HEK293 (cell line): ENCODE measurements at regions not wholly inside any gene's neighbourhood (a gene's known extent, or its start where the extent isn't known, plus 50 kb on each side); places are given as distances from the start of the nearest gene placed in this dataset.
A peak's percentile ranks its signal among the peaks of the same experiment; 100 is the strongest.

Experiments
- CTCF ChIA-PET: fragments of 350-600 bp; formaldehyde crosslinking; extraction: SDS; loops from one replicate; lab custom pipeline; 2021; ENCODE audit warnings: antibody characterized with exemption; lab: Yijun Ruan, JAX
- POLR2A ChIA-PET: fragments of 300-600 bp; formaldehyde crosslinking; extraction: SDS; loops from one replicate; lab custom pipeline; 2020; ENCODE audit warnings: antibody characterized with exemption, inconsistent platforms; lab: Yijun Ruan, JAX
- H3K27ac ChIP-seq: fragments of 200-500 bp; sonication (Bioruptor generic); 2 replicates; pipeline ENCODE4 v1.5.1; 2014; ENCODE audit warnings: low read depth, low read length, control low read depth, inconsistent platforms; ENCODE audit errors: extremely low read depth
- H3K36me3 ChIP-seq, 2 experiments: fragments of 200-500 bp in 1 of 2; sonication (Bioruptor generic) in 1 of 2; 1 replicate in 1 of 2; 2 replicates in 1 of 2; pipeline ENCODE4 v1.5.1; 2014 to 2017; ENCODE audit warnings: inconsistent platforms in 2 of 2, low read length in 2 of 2; ENCODE audit not compliant: control insufficient read depth in 2 of 2, insufficient read depth in 1 of 2
- H3K4me1 ChIP-seq: fragments of 200-500 bp; sonication (Bioruptor generic); 2 replicates; pipeline ENCODE4 v1.5.1; 2014; ENCODE audit warnings: mild to moderate bottlenecking, low read length, inconsistent platforms; ENCODE audit not compliant: control insufficient read depth, insufficient read depth
- H3K4me3 ChIP-seq: 2 replicates; pipeline ENCODE4 v1.5.1; 2011; ENCODE audit warnings: low read depth, mild to moderate bottlenecking, control low read depth, low read length, moderate library complexity
- H3K9me3 ChIP-seq: fragments of 200-500 bp; sonication (Bioruptor generic); 2 replicates; pipeline ENCODE4 v1.5.1; 2014; ENCODE audit warnings: low read depth, low read length, inconsistent platforms; ENCODE audit not compliant: control insufficient read depth, insufficient read depth
- GLI4 ChIP-seq: fragments of 450-650 bp; formaldehyde crosslinking; IDR thresholded peaks from 2 replicates; pipeline ENCODE4 v1.5.1; 2016; ENCODE audit warnings: missing biosample characterization, missing genetic modification characterization
- GLIS1 ChIP-seq: fragments of 450-650 bp; formaldehyde crosslinking; IDR thresholded peaks from 2 replicates; pipeline ENCODE4 v1.5.1; 2016; ENCODE audit warnings: missing biosample characterization, missing genetic modification characterization
- KLF8 ChIP-seq: fragments of 450-650 bp; formaldehyde crosslinking; IDR thresholded peaks from 2 replicates; pipeline ENCODE4 v1.5.1; 2016; ENCODE audit warnings: missing biosample characterization, missing genetic modification characterization
- MZF1 ChIP-seq: fragments of 450-650 bp; formaldehyde crosslinking; IDR thresholded peaks from 2 replicates; pipeline ENCODE4 v1.5.1; 2017; ENCODE audit warnings: missing biosample characterization, missing genetic modification characterization, borderline replicate concordance
- WT1 ChIP-seq: fragments of 450-650 bp; formaldehyde crosslinking; IDR thresholded peaks from 2 replicates; pipeline ENCODE4 v1.5.1; 2016; ENCODE audit warnings: missing biosample characterization, missing genetic modification characterization
- ZBTB20 ChIP-seq: fragments of 450-650 bp; formaldehyde crosslinking; IDR thresholded peaks from 2 replicates; pipeline ENCODE4 v1.5.1; 2016; ENCODE audit warnings: missing biosample characterization, missing genetic modification characterization
- ZBTB48 ChIP-seq: fragments of 450-650 bp; formaldehyde crosslinking; IDR thresholded peaks from 2 replicates; pipeline ENCODE4 v1.5.1; 2016; ENCODE audit warnings: missing biosample characterization, missing genetic modification characterization
- ZFHX2 ChIP-seq: fragments of 450-650 bp; formaldehyde crosslinking; conservative IDR thresholded peaks from 2 replicates; pipeline ENCODE4 v1.5.1; 2016; ENCODE audit warnings: missing biosample characterization, missing genetic modification characterization
- ZFP37 ChIP-seq: fragments of 450-650 bp; formaldehyde crosslinking; IDR thresholded peaks from 2 replicates; pipeline ENCODE4 v1.5.1; 2016; ENCODE audit warnings: missing biosample characterization, missing genetic modification characterization
- ZFP69B ChIP-seq: fragments of 450-650 bp; formaldehyde crosslinking; IDR thresholded peaks from 2 replicates; pipeline ENCODE4 v1.5.1; 2016; ENCODE audit warnings: missing biosample characterization, missing genetic modification characterization
- ZIC2 ChIP-seq: fragments of 450-650 bp; formaldehyde crosslinking; IDR thresholded peaks from 2 replicates; pipeline ENCODE4 v1.5.1; 2016; ENCODE audit warnings: missing biosample characterization, missing genetic modification characterization
- ZNF16 ChIP-seq: fragments of 450-650 bp; formaldehyde crosslinking; IDR thresholded peaks from 2 replicates; pipeline ENCODE4 v1.5.1; 2016; ENCODE audit warnings: low read depth, missing biosample characterization, missing genetic modification characterization
- ZNF214 ChIP-seq: fragments of 450-650 bp; formaldehyde crosslinking; IDR thresholded peaks from 2 replicates; pipeline ENCODE4 v1.5.1; 2017; ENCODE audit warnings: missing biosample characterization, mild to moderate bottlenecking, missing genetic modification characterization, borderline replicate concordance
- ZNF239 ChIP-seq: fragments of 450-650 bp; formaldehyde crosslinking; IDR thresholded peaks from 2 replicates; pipeline ENCODE4 v1.5.1; 2016; ENCODE audit warnings: missing biosample characterization, missing genetic modification characterization
- ZNF311 ChIP-seq: fragments of 450-650 bp; formaldehyde crosslinking; IDR thresholded peaks from 2 replicates; pipeline ENCODE4 v1.5.1; 2017; ENCODE audit warnings: missing biosample characterization, missing genetic modification characterization, borderline replicate concordance
- ZNF473 ChIP-seq: fragments of 450-650 bp; formaldehyde crosslinking; IDR thresholded peaks from 2 replicates; pipeline ENCODE4 v1.5.1; 2017; ENCODE audit warnings: missing biosample characterization, missing genetic modification characterization
- ZNF571 ChIP-seq: fragments of 450-650 bp; formaldehyde crosslinking; IDR thresholded peaks from 2 replicates; pipeline ENCODE4 v1.5.0; 2017; ENCODE audit warnings: missing biosample characterization, missing genetic modification characterization
- ZNF626 ChIP-seq: fragments of 450-650 bp; sonication (Bioruptor Pico); formaldehyde crosslinking; IDR thresholded peaks from 2 replicates; pipeline ENCODE4 v1.5.1; 2018; ENCODE audit warnings: missing biosample characterization, missing genetic modification characterization, inconsistent platforms
- ZNF747 ChIP-seq: fragments of 450-650 bp; formaldehyde crosslinking; IDR thresholded peaks from 2 replicates; pipeline ENCODE4 v1.5.1; 2016; ENCODE audit warnings: missing biosample characterization, missing genetic modification characterization
- ZNF785 ChIP-seq: fragments of 450-650 bp; formaldehyde crosslinking; IDR thresholded peaks from 2 replicates; pipeline ENCODE4 v1.5.1; 2016; ENCODE audit warnings: missing biosample characterization, missing genetic modification characterization
- ZNF792 ChIP-seq: fragments of 450-650 bp; formaldehyde crosslinking; IDR thresholded peaks from 2 replicates; pipeline ENCODE4 v1.5.1; 2016; ENCODE audit warnings: missing biosample characterization, missing genetic modification characterization
- TF ChIP-seq, protein P1 (sequence below): fragments of 450-650 bp; formaldehyde crosslinking; IDR thresholded peaks from 2 replicates; pipeline ENCODE4 v1.5.1; 2016; ENCODE audit warnings: missing biosample characterization, missing genetic modification characterization, low read depth
- TF ChIP-seq, protein P2 (sequence below): fragments of 450-650 bp; formaldehyde crosslinking; IDR thresholded peaks from 2 replicates; pipeline ENCODE4 v1.5.1; 2016; ENCODE audit warnings: missing biosample characterization, missing genetic modification characterization
- TF ChIP-seq, protein P3 (sequence below): fragments of 450-650 bp; formaldehyde crosslinking; IDR thresholded peaks from 2 replicates; pipeline ENCODE4 v1.5.1; 2016; ENCODE audit warnings: missing biosample characterization, missing genetic modification characterization
- TF ChIP-seq, protein P4 (sequence below): fragments of 450-650 bp; formaldehyde crosslinking; IDR thresholded peaks from 2 replicates; pipeline ENCODE4 v1.5.1; 2016; ENCODE audit warnings: missing biosample characterization, missing genetic modification characterization, borderline replicate concordance

DNA sequence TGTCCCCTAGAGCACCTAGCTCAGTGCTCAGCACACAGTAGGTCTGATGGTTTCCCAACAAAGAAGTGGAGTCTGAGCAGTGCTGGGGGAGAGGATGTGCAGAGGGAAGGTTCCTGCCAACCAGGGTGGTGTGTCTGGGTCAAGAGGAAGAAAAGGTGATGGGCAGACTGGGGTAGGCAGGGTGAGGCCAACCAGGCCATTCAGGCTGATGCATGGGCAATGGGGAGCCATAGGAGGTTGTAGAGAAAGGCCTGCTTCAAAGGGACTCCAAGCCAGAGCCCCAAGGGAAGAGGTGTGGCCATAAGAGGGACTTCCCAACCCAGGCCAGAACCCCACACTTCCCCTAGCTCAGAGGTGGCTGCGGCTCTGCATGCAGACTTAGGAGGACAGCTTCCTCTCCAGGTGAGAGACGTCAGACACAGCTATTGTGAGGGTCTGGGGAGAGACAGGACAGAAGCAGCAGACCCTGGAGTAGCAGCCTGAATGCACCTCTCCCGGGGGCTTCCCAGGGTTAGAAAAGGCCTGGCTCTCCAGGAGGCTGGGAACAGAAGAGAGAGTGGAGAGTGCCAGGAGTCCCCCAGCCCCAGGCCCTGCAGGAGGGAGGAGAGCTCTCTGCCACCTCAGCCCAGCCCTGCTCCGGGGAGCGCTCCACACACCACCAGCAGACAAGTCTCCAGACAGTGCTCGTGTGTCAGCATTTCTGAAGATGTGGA is 87.4 kb upstream of the ZMIZ1 start:
- Histone ChIP-seq H3K9me3 (no peaks in the 10 kb centered on the region), H3K4me1 (no peaks in the 10 kb centered on the region), H3K27ac (no peak overlapping the region), H3K36me3 (no peaks in the 10 kb centered on the region), H3K4me3 (no peak overlapping the region)
- ChIA-PET CTCF (no interaction called here), POLR2A (no interaction called here)
- TF ChIP-seq ZNF473 (tag by site-specific recombination) (no peak), GLI4 (tag by site-specific recombination) (no peak), ZNF16 (tag by site-specific recombination) (peak; percentile 72; the same call in 1 of the 2 replicates), ZFP69B (no peak), ZBTB48 (tag by site-specific recombination) (no peak), ZBTB20 (tag by site-specific recombination) (no peak), ZNF571 (tag by site-specific recombination) (no peak), KLF8 (no peak), ZNF214 (tag by site-specific recombination) (no peak), ZNF626 (tag by site-specific recombination) (no peak), GLIS1 (tag by site-specific recombination) (0 out of 2 replicates have a peak, but pooled peaks have one; percentile 5)
- TF ChIP-seq, protein P1, sequence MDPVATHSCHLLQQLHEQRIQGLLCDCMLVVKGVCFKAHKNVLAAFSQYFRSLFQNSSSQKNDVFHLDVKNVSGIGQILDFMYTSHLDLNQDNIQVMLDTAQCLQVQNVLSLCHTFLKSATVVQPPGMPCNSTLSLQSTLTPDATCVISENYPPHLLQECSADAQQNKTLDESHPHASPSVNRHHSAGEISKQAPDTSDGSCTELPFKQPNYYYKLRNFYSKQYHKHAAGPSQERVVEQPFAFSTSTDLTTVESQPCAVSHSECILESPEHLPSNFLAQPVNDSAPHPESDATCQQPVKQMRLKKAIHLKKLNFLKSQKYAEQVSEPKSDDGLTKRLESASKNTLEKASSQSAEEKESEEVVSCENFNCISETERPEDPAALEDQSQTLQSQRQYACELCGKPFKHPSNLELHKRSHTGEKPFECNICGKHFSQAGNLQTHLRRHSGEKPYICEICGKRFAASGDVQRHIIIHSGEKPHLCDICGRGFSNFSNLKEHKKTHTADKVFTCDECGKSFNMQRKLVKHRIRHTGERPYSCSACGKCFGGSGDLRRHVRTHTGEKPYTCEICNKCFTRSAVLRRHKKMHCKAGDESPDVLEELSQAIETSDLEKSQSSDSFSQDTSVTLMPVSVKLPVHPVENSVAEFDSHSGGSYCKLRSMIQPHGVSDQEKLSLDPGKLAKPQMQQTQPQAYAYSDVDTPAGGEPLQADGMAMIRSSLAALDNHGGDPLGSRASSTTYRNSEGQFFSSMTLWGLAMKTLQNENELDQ (tag by site-specific recombination), result no peak

DNA sequence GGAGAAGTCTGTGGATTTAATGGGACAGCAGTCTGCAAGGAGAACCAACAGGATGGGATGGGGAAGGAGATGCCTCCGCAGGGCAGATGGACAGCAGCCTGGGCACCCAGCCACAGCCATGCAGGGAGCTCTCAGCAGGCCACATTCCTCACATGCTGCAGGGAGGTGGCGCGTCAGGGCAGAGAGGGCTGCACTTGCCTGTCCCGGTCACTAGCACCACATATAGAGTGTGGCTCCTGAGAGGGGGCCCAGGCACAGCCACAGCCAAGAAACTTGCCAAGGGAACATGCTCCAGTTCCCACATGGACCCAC is 86.8 kb upstream of the ZMIZ1 start:
- Histone ChIP-seq H3K9me3 (no peaks in the 10 kb centered on the region), H3K4me3 (no peak overlapping the region), H3K27ac (no peak overlapping the region), H3K36me3 (no peaks in the 10 kb centered on the region), H3K4me1 (no peaks in the 10 kb centered on the region)
- CTCF ChIA-PET, result no interaction called here
- TF ChIP-seq, protein P2, sequence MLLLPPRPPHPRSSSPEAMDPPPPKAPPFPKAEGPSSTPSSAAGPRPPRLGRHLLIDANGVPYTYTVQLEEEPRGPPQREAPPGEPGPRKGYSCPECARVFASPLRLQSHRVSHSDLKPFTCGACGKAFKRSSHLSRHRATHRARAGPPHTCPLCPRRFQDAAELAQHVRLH (tag by site-specific recombination), result no peak
- no peak for TF ChIP-seq WT1 (tag by site-specific recombination)
- no peak for TF ChIP-seq MZF1
- peak; percentile 77 for TF ChIP-seq ZIC2 (tag by site-specific recombination)
- POLR2A ChIA-PET, result no interaction called here

DNA sequence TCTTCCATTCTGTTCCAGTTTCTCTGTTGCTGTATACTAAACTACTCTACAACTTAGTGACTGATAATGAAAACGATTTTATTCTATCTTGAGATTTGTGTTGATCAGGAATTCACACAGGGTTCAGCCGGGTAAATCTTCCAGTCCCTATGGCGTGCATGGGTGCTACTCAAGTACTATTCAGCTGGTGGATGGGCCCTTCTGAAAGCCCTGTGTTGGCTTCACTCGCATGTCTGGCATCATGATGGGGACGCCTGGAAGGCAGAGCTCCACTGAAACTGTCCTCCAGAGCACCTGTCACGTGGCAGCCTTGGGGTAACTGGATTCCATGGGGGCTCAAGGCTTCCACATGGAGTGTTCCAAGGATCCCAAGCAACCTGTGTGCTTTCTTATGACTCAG is 86.0 kb upstream of the ZMIZ1 start:
- Histone ChIP-seq H3K9me3 (no peaks in the 10 kb centered on the region), H3K36me3 (no peaks in the 10 kb centered on the region), H3K4me3 (no peak overlapping the region), H3K27ac (no peak overlapping the region), H3K4me1 (no peaks in the 10 kb centered on the region)
- CTCF ChIA-PET, result interaction anchor here (1.7 kb wide), 1 partner anchor 8 kb away, joined by 7 read pairs; no protein-coding TSS in a partner anchor
- POLR2A ChIA-PET, result interaction anchor here (0.6 kb wide), 1 partner anchor 82 kb away, joined by 3 read pairs; no protein-coding TSS in a partner anchor
- TF ChIP-seq ZFHX2 (tag by site-specific recombination) (no peak), ZNF239 (tag by site-specific recombination) (no peak), ZNF792 (tag by site-specific recombination) (no peak), ZNF747 (tag by site-specific recombination) (no peak), ZNF311 (no peak), ZFP37 (no peak), ZNF785 (tag by site-specific recombination) (no peak)
- TF ChIP-seq, protein P3, sequence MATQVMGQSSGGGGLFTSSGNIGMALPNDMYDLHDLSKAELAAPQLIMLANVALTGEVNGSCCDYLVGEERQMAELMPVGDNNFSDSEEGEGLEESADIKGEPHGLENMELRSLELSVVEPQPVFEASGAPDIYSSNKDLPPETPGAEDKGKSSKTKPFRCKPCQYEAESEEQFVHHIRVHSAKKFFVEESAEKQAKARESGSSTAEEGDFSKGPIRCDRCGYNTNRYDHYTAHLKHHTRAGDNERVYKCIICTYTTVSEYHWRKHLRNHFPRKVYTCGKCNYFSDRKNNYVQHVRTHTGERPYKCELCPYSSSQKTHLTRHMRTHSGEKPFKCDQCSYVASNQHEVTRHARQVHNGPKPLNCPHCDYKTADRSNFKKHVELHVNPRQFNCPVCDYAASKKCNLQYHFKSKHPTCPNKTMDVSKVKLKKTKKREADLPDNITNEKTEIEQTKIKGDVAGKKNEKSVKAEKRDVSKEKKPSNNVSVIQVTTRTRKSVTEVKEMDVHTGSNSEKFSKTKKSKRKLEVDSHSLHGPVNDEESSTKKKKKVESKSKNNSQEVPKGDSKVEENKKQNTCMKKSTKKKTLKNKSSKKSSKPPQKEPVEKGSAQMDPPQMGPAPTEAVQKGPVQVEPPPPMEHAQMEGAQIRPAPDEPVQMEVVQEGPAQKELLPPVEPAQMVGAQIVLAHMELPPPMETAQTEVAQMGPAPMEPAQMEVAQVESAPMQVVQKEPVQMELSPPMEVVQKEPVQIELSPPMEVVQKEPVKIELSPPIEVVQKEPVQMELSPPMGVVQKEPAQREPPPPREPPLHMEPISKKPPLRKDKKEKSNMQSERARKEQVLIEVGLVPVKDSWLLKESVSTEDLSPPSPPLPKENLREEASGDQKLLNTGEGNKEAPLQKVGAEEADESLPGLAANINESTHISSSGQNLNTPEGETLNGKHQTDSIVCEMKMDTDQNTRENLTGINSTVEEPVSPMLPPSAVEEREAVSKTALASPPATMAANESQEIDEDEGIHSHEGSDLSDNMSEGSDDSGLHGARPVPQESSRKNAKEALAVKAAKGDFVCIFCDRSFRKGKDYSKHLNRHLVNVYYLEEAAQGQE (tag by site-specific recombination), result no peak
- TF ChIP-seq, protein P4, sequence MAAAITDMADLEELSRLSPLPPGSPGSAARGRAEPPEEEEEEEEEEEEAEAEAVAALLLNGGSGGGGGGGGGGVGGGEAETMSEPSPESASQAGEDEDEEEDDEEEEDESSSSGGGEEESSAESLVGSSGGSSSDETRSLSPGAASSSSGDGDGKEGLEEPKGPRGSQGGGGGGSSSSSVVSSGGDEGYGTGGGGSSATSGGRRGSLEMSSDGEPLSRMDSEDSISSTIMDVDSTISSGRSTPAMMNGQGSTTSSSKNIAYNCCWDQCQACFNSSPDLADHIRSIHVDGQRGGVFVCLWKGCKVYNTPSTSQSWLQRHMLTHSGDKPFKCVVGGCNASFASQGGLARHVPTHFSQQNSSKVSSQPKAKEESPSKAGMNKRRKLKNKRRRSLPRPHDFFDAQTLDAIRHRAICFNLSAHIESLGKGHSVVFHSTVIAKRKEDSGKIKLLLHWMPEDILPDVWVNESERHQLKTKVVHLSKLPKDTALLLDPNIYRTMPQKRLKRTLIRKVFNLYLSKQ (tag by site-specific recombination), result no peak
